GM18867 (cell line): ENCODE measurements at regions not wholly inside any gene's neighbourhood (a gene's known extent, or its start where the extent isn't known, plus 50 kb on each side); places are given as distances from the start of the nearest gene placed in this dataset.
"Not testable (repeated sequence)": the region's sequence is repeated elsewhere in the genome, so short reads cannot be mapped to it uniquely, and the experiment has no call there.

ENCODE experiments used
- ATAC-seq: cut with Tn5 transposase; IDR thresholded peaks from one replicate; pipeline ENCODE4 v1.9.1; 2021; ENCODE audit warnings: mild to moderate bottlenecking, moderate library complexity; ENCODE audit not compliant: unreplicated experiment

DNA sequence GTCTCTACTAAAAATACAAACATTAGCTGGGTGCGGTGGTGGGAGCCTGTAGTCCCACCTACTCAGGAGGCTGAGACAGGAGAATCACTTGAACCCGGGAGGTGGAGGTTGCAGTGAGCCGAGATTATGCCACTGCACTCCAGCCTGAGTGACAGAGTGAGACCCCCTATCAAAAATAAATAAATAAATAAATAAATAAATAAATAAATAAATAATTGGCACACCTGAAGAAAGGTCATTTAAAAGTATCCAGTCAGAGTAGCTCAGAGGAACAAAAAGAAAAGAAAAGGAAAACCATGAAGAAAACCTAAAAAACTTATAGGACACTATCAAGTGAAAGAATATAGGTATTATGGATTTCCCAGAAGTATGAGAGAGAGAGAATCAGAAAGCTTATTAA, 330.1 kb upstream of the AR start:
- not testable (repeated sequence) for ATAC-seq

DNA sequence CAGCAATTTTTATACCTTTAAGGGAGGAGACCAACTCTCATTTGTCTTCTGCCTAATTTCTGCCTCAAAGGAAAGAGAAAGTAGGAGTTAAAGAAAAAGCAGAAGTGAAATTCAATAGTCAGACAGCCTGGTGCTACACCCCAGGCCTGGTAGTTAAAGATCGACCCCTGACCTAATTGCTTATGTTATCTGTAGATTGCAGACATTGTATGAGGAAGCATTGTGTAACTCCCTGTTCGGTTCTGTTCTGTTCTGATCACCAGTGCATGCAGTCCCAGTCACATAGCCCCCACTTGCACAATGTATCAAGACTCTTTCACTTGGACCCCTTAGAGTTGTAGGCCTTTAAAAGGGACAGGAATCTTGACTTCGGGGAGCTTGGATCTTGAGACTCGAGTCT, 335.9 kb upstream of the AR start:
- ATAC-seq, result no peak

DNA sequence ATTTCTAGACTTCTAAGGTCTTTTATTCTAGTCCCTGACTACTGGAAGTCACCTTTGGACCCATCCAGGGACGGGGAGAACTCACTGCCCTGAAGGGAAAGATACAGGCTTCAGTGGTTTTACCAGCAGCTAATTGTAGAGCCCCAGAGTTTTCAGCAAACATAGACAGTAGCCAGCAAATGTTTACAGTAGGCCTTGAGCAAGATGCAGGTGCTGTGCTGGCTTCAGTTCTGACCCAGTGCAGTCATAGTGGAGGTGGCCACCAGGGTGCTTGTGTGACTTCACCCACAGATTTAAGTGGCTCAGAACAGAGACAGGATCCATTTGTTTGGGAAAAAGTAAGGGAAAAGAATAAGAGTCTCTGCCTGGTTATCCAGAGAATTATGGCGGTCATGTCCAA, 384.4 kb upstream of the AR start:
- no peak for ATAC-seq

DNA sequence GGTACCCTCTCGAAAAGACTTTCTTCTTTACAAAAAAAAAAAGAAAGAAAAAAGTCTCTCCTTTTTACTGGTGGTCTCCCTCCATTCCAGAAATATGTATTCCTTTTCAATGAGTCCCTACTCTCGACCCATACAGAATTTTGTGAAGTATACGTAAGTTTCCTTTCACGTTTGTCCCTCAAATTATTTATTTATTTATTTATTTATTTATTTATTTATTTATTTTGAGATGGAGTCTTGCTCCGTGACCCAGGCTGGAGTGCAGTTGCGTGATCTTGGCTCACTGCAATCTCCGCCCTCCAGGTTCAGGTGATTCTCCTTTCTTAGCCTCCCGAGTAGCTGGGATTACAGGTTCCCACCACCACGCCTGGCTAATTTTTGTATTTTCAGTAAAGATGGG, 429.2 kb upstream of the AR start:
- ATAC-seq, result no peak

DNA sequence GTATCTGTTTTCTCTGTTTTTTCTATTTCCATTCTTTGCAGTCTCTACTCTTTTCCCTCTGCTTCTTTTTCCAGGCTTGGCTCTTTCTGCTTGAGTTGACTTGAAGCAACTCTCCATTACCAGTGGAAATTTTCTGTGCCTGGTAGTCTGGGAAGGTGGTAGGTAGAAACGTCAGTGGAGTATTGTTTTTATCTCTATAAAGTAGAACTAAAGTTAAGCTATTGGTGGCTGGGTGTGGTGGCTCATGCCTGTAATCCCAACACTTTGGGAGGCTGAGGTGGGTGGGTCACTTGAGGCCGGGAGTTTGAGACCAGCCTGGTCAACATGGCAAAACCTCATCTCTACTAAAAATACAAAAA, 438.1 kb upstream of the AR start:
- ATAC-seq, result no peak

DNA sequence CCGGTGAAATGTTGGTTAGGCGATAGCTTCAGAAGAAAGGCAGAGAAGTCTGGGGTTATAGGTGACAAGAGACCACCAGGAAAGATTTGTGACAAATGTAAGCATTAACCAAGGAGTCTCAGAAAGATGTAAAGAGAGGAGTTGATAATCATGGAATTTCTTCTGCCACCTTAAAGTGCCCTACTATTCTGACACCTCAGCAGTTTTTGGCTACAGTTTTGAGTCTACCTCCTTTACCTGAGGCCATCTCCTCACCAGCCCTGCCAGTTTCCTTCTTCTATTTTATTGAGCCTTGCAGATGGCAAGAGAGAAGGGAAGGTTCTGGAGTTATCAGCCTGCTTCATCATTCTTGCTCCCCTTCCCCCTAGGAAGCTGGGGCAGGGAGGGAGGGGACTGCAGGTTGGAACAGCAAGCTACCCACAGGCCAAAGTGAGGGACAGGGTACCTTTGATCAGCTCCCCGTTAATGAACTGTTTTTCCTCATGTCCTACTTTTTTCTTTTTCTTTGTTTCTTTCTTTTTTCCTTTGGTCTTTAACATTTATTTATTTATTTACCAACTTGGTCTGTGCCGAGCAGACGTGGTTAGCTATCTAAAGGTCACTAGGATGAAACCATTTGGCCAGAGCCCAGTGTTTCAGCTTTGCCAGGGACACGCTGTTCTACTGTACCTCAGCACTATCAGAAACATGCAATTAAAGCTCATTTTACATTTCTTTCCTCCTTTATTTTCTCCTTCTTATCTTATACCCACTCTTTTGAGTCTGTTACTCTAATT, 438.7 kb upstream of the AR start:
- ATAC-seq, result no peak

DNA sequence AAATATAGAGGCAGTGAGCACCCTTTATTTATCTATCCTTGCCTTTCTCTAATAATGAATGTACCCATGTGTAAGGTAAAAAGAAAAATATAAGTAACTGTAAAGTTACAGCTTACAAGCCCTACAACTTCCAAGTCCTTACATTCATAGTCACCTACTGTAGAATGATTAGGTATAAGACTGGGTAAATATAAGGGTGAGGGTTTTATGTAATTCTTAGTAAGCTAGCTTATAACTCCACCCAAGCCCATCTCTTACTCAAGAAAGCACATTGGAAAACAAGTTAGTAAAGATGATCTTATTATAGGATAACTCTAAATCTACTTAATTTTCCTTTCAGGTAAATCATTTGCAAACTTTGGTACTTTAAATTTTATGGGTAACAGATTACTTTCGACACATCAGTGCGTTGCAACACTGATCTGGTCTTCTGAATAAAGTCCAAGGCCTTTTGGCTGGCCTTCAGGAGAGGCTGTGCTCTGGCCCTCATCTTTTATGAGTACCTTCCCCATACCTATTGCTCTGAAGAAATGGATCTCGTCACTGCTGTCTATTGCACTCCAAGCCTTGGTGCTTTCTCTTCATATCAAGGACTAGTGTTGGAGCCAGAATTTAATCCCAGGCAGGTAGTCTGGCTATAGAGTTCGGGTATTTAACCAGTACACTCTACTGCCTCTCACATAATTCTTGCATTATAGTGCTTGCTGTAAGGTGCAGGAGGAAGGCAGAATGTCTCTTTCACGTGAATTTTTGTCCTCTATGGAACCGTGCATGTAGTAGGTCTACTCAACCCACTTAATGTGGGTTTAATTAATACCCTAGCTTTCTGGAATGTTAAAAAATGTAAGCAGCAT, 443.6 kb upstream of the AR start:
- ATAC-seq, result no peak

DNA sequence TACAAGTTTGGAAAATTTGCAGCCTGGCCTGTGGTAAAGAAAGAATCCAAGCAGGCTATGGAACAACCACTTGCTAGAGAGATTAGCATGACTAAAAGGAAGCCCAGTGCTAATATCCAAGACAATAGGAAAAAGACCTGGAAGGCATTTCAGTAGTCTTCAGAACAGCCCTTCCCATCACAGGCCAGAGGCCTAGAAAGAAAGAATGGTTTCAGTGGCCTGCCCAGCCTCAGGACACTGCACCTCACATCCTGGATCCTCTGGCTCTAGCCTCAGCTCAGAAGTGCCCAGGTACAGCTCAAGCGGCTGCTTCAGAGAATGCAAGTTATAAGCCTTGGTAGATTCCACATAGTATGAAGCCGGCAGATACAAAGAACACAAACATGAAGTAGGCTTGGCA, 449.8 kb upstream of the AR start:
- no peak for ATAC-seq

DNA sequence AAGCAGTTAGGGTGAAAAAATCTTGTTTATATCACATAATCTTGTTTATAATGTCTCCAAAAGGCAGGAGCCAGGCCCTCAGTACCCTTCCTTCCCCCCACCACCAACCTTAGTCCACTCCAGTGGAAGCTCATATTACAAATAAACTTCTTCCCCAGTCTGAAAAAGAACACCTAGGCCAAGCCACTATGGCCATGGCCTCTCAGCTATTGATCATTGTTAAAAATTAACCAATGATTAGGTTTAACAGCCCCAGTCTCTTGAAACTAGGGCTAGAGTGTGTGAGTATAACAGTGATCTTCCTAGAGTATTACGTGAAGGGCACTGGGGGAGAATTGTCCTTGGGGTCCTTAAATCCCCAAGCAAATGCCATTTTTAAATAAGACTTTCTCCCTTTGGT, 411.9 kb upstream of the EDA2R start:
- no peak for ATAC-seq

DNA sequence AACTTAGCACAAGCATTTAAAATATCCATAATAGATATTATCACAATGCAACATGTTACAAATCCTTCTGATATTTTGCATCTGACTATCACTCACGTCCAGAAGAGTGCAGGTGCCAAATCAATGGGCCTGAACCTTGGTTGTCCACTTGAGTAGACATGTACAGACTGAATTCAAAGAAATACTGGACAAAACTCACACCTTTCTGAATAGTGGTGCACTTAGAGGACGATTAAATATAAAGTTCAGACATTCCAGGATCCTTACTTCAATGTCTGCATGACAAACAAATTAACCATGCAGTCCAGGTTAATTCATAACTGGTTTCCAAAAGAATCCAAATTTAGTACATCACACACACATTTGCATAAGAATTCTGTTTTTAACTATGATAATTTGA, 406.0 kb upstream of the EDA2R start:
- ATAC-seq, result no peak

DNA sequence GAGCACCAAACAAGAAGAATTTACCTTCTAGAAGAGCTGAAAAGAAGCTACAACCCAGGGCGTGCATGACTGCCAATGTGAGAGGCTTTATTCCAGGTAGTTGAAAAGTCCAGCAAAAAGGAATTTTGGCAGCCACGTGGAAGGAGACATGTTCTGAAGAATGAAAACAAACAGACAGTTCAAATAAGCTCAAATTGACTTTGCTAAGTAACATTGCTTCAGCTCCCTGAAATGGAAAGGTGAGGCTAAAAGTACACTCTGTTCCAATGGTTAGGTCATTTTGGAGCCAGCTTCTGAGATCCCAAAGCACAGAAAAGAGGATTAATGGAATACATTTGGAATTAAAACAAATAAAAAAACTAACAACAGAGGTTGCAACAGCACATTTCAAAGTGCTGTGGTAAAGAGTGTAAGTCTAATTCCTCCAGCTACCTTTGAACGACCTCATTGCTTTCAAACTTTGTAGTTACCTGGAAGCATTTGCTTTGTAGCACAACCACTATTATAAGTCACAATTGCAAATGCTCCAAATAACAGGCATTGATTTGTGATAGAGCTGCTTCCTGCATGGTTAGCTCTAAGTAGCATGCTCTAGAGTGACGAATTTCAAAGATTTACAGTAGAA, 405.3 kb upstream of the EDA2R start:
- ATAC-seq, result no peak

DNA sequence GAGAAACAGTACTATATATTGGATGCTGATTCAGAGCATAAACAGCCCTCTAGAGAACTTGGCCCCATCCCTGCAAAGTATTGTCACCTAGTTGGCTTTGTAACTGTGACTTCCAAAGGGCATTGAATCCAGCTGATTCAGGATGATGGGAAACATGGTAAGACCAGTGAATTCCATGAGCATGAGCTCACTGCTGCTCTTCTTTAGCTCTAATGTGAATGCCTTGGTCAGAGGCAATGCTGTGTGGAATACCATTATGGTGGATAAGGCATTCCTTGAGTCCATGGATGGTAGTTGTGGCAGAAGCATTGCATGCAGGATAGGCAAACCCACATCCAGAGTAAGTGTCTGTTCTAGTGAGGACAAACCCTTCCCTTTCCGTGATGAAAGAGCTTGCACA, 365.6 kb upstream of the EDA2R start:
- no peak for ATAC-seq

DNA sequence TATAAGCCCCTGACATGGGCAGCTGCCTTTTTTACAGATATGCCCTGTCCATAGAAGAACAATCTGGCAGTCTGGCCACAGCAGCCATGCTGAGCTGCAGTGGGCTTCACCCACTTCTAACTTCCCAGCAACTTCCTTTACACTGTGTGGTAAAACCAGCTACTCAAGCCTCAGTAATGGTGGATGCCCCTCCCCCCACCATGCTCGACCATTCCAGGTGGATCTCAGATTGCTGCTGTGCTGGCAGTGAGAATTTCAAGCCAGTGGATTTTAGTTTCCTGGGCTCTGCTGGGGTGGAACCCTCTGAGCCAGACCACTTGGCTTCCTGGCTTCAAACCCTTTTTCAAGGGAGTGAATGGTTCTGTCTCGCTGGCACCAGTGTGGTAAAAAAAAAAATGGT, 355.9 kb upstream of the EDA2R start:
- no peak for ATAC-seq

DNA sequence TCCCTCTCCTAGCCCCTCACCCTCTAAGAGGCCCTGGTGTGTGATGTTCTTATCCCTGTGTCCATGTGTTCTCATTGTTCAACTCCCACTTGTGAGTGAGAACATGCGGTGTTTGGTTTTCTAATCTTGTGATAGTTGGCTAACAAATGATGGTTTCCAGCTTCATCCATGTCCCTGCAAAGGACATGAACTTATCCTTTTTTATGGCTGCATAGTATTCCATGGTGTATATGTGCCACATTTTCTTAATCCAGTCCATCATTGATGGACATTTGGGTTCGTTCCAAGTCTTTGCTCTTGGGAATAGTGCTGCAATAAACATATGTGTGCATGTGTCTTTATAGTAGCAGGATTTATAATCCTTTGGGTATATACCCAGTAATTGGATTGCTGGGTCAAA, 353.2 kb upstream of the EDA2R start:
- not testable (repeated sequence) for ATAC-seq

DNA sequence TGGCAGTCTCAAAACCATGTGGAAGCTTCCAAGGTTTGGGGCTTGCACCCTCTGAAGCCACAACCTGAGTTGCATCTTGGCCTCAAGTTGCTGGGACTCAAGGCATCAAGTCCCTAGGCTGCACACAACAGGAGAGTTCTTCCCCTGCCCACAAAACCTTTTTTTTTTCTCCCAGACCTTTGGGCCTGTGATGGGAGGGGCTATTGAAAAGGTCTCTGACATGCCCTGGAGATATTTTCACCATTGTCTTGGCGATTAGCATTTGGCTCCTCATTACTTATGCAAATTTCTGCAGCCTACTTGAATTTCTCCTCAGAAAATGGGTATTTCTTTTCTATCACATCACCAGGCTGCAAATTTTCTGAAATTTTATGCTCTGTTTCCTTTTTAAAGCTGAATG, 349.5 kb upstream of the EDA2R start:
- ATAC-seq, result no peak

DNA sequence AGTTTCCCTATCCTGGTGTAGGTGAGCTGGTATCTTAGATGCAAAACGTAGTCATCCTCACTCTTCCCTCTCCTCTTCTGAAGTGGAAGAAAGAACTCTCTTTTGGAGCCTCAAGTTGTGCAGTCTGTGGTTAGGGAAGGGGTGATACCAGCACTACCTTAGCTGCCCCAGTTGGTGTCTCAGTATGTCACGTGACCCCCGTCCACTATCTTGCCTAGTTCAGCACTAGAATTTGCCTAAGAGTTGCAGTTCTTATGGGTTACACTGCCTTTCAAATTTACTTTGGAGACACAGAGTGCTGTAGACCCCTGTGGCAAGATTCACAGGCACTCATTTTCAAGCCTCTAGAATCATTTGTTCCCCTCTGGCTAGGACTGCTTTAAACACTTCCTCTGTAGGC, 322.8 kb upstream of the EDA2R start:
- ATAC-seq, result no peak

DNA sequence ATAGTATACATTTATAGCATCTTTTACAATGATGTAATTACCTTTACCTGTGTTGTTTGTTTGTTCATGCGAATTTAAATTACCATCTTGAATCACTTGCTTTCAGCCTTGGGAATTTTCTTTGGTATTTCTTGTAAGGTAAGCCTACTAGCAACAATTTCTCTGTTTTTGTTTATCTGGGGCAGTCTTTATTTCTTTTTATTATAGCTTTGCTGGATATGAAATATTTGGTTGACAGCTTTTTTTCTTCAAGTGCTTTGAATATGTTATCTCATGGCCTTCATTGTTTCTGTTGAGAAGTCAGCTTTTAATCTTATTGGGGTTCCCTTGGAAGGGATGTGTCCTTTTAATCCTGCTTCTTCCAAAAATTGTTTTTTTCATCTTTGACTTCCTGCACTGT, 292.8 kb upstream of the EDA2R start:
- no peak for ATAC-seq

DNA sequence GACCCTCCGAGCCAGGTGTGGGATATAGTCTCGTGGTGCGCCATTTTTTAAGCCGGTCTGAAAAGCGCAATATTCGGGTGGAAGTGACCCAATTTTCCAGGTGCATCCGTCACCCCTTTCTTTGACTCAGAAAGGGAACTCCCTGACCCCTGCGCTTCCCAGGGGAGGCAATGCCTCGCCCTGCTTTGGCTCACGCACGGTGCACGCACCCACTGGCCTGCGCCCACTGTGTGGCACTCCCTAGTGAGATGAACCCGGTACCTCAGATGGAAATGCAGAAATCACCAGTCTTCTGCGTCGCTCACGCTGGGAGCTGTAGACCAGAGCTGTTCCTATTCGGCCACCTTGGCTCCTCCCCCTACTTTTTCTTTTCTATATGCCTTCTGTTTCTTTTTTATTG, 291.6 kb upstream of the EDA2R start:
- not testable (repeated sequence) for ATAC-seq

DNA sequence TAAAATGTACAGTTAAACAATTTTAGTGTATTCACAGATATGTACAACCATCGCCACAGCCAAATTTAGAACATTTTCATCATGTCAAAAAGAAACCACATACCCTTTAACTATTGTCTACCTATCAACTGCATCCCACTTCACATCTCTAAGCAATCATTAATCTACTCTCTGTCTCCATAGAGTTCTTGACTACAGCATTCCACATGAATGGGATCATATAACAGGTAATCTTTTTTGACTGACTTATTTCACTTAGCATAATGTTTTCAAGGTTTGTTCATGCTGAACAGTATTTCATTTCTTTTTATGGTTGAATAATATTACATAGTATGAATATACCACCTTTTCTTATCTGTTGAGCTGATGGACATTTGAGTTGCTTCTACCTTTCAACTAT, 281.4 kb upstream of the EDA2R start:
- no peak for ATAC-seq

DNA sequence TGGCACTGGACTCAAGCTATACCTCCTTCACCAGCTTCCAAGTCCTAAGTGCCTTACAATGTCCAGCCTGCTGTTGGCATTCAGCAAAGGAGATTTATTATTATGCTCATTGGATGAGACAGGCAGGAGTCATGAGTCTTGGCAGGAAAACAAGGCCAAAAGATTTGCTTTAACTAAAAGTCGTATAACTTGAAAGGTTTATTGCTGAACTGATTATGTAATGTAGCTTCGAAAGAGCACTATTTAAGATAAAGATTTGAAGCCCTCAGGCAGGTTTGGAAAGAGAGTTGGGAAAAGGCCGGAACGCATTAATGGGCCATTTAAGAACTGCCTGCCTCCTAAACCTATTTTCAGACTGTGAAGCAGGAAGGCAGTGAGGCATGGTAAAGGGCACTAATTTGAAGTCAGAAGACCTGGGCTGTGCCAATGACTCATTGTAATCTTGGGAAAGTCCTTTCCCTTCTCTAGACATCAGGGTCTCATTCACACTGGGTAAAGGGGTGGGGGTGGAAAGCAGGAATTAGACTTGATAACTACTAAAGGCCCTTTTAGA, 280.5 kb upstream of the EDA2R start:
- no peak for ATAC-seq

DNA sequence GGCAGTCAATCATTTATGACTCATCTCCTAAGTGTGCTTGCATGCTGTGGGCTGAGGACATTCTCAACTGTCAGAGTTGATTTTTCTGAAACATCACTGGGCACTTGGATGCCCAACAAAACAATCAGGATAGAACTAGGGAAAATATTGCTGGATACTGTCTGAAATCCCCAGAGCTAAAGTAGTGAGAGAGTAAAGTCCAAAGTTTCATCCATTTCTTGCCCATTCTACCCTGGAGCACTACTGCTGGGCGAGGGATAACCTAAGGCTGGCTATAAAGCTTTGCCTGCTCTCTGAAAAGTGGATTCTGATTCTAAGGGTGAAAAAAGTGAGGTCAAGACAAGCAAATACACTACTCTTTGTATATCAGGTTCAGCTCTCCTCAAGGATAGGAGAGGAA, 279.6 kb upstream of the EDA2R start:
- no peak for ATAC-seq

DNA sequence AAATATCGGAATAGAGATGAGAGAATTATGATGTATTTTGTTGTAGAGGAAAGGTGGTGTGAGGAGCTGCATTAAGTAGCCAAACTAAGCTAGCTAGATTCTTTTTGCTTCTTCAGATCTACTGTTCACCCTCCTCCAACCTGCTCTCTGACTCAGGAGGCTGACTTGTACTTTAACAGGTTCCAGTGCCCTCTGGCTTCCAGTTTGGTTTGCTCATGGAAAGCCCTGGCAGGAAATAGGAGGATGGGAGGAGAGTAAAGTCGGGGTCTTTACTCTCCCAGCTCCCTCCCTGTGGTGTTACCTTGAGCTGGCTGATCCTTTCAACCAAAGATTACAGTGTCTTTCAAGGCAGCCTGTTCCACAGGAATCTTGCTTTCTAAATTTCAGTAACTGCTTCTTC, 277.0 kb upstream of the EDA2R start:
- ATAC-seq, result no peak
